ENCODE measurements at regions not wholly inside any gene's neighbourhood (a gene's known extent, or its start where the extent isn't known, plus 50 kb on each side); places are given as distances from the start of the nearest gene placed in this dataset.
"Not testable (repeated sequence)": the region's sequence is repeated elsewhere in the genome, so short reads cannot be mapped to it uniquely, and the experiment has no call there.

GRCh38 chr5:25301836-25302235 lies 657.1 kb upstream of the CDH10 start:
- Mint-ChIP-seq H3K36me3 (ENCODE audit: insufficient read depth, unreplicated experiment) (no peaks in the 10 kb centered on the region), H3K27ac (ENCODE audit: low read depth, unreplicated experiment) (no peak overlapping the region), H3K4me1 (ENCODE audit: insufficient read depth, unreplicated experiment) (no peaks in the 10 kb centered on the region), H3K27me3 (ENCODE audit: insufficient read depth, unreplicated experiment) (no peaks in the 10 kb centered on the region), H3K9me3 (ENCODE audit: unreplicated experiment) (peaks cover 7% of the 10 kb centered on the region), H3K4me3 (ENCODE audit: unreplicated experiment) (no peak overlapping the region)
- CTCF ChIA-PET: interaction anchor here (1.0 kb wide), 1 partner anchor 19 kb away, joined by 3 read pairs; no protein-coding TSS in a partner anchor
- no peak for DNase-seq (ENCODE audit: unreplicated experiment)
- POLR2A ChIA-PET: no interaction called here
- no TSS peak for BruUV-seq (replicated peaks)
- TF ChIP-seq CTCF (IDR thresholded peaks at IDR 0.05; ENCODE audit: unreplicated experiment): no peak
- intact Hi-C loops (cut with micrococcal nuclease): no loop called here

GRCh38 chr5:25295067-25295466 lies 650.3 kb upstream of the CDH10 start:
- no peaks in the 10 kb centered on the region for H3K36me3 Mint-ChIP-seq (ENCODE audit: insufficient read depth, unreplicated experiment)
- no TSS peak for BruUV-seq (replicated peaks)
- DNase-seq (ENCODE audit: unreplicated experiment): peak; percentile 35
- no peaks in the 10 kb centered on the region for H3K9me3 Mint-ChIP-seq (ENCODE audit: unreplicated experiment)
- H3K27me3 Mint-ChIP-seq (ENCODE audit: insufficient read depth, unreplicated experiment): no peaks in the 10 kb centered on the region
- intact Hi-C loops (cut with micrococcal nuclease): no loop called here
- peaks cover 6% of the 10 kb centered on the region for H3K4me1 Mint-ChIP-seq (ENCODE audit: insufficient read depth, unreplicated experiment)
- no peak for TF ChIP-seq CTCF (IDR thresholded peaks at IDR 0.05; ENCODE audit: unreplicated experiment)
- no peak overlapping the region for H3K4me3 Mint-ChIP-seq (ENCODE audit: unreplicated experiment)
- ChIA-PET CTCF (no interaction called here), POLR2A (interaction anchor here (1.1 kb wide), 1 partner anchor 9 kb away, joined by 3 read pairs; no protein-coding TSS in a partner anchor)
- no peak overlapping the region for H3K27ac Mint-ChIP-seq (ENCODE audit: low read depth, unreplicated experiment)

- H3K4me3 Mint-ChIP-seq (ENCODE audit: unreplicated experiment); CTCF ChIA-PET; H3K9me3 Mint-ChIP-seq (ENCODE audit: unreplicated experiment); H3K27ac Mint-ChIP-seq (ENCODE audit: low read depth, unreplicated experiment); intact Hi-C loops (cut with micrococcal nuclease); H3K4me1 Mint-ChIP-seq (ENCODE audit: insufficient read depth, unreplicated experiment); DNase-seq (ENCODE audit: unreplicated experiment); H3K36me3 Mint-ChIP-seq (ENCODE audit: insufficient read depth, unreplicated experiment); BruUV-seq (replicated peaks); H3K27me3 Mint-ChIP-seq (ENCODE audit: insufficient read depth, unreplicated experiment); POLR2A ChIA-PET: not testable (repeated sequence)
These were observed 645.0 kb upstream of the CDH10 start for GRCh38 chr5:25289766-25290165.

DNA sequence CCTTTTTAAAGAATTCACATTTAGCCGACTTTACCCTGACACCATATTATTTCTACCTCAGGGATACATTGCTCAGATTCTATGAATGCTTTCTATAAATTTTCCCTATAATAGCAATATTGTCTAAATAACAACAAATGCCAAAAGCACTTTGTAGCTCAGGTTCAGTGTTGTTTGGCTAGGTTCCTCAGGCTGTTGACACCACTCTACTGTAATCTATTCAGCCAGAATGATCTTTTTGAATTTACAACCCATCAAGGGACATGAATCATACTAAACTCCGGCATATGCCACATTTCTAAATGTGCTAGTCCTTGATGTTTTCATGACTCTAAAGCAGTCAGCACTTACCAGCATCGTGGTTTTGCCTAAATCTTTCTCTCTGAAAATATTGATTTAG lies 641.5 kb upstream of the CDH10 start:
- H3K27ac Mint-ChIP-seq (ENCODE audit: low read depth, unreplicated experiment): no peak overlapping the region

More for the DNA sequence above, 641.5 kb upstream of the CDH10 start:
- ChIA-PET POLR2A (interaction anchor here (1.2 kb wide), 1 partner anchor 9 kb away, joined by 3 read pairs; no protein-coding TSS in a partner anchor), CTCF (no interaction called here)
- no TSS peak for BruUV-seq (replicated peaks)
- no peak overlapping the region for H3K4me3 Mint-ChIP-seq (ENCODE audit: unreplicated experiment)
- intact Hi-C loops (cut with micrococcal nuclease): no loop called here
- TF ChIP-seq CTCF (IDR thresholded peaks at IDR 0.05; ENCODE audit: unreplicated experiment): no peak
- H3K9me3 Mint-ChIP-seq (ENCODE audit: unreplicated experiment): peaks cover 7% of the 10 kb centered on the region
- no peak for DNase-seq (ENCODE audit: unreplicated experiment)
- no peaks in the 10 kb centered on the region for H3K4me1 Mint-ChIP-seq (ENCODE audit: insufficient read depth, unreplicated experiment)
- no peaks in the 10 kb centered on the region for H3K36me3 Mint-ChIP-seq (ENCODE audit: insufficient read depth, unreplicated experiment)
- H3K27me3 Mint-ChIP-seq (ENCODE audit: insufficient read depth, unreplicated experiment): no peaks in the 10 kb centered on the region

Data from MCF 10A (cell line).